PFSK-1 (cell line): ENCODE measurements at regions not wholly inside any gene's neighbourhood (a gene's known extent, or its start where the extent isn't known, plus 50 kb on each side); places are given as distances from the start of the nearest gene placed in this dataset.

ENCODE experiments used
- FOXP2 ChIP-seq: optimal IDR thresholded peaks from 2 replicates; pipeline ENCODE3; 2011; ENCODE audit warnings: borderline replicate concordance, control low read depth, inconsistent platforms; ENCODE audit not compliant: insufficient read depth; ENCODE audit errors: extremely low read length, extremely low read depth
- POLR2AphosphoS5 ChIP-seq: IDR thresholded peaks from 2 replicates; pipeline ENCODE4 v1.6.1; 2012; ENCODE audit warnings: low read depth, mild to moderate bottlenecking, control low read depth, low read length, moderate library complexity
- SIN3A ChIP-seq: IDR thresholded peaks from 2 replicates; pipeline ENCODE4 v1.6.1; 2012; ENCODE audit warnings: mild to moderate bottlenecking, low read length, moderate library complexity, borderline replicate concordance; ENCODE audit not compliant: insufficient read depth
- TAF1 ChIP-seq: IDR thresholded peaks from 2 replicates; pipeline ENCODE4 v1.6.1; 2012; ENCODE audit warnings: low read length, control low read depth, borderline replicate concordance; ENCODE audit not compliant: insufficient read depth
- TF ChIP-seq, protein P1 (sequence below), 2 experiments: IDR thresholded peaks; 2 replicates each; pipeline versions ENCODE4 v1.6.1 to v1.8.0; 2011 to 2012; ENCODE audit warnings: low read depth in 2 of 2, low read length in 2 of 2, control low read depth in 1 of 2, inconsistent platforms in 1 of 2, mild to moderate bottlenecking in 1 of 2, moderate library complexity in 1 of 2; ENCODE audit not compliant: insufficient read depth in 1 of 2

- no peak for TF ChIP-seq SIN3A
- no peak for TF ChIP-seq FOXP2
- TF ChIP-seq TAF1 = no peak
- TF ChIP-seq, protein P1, sequence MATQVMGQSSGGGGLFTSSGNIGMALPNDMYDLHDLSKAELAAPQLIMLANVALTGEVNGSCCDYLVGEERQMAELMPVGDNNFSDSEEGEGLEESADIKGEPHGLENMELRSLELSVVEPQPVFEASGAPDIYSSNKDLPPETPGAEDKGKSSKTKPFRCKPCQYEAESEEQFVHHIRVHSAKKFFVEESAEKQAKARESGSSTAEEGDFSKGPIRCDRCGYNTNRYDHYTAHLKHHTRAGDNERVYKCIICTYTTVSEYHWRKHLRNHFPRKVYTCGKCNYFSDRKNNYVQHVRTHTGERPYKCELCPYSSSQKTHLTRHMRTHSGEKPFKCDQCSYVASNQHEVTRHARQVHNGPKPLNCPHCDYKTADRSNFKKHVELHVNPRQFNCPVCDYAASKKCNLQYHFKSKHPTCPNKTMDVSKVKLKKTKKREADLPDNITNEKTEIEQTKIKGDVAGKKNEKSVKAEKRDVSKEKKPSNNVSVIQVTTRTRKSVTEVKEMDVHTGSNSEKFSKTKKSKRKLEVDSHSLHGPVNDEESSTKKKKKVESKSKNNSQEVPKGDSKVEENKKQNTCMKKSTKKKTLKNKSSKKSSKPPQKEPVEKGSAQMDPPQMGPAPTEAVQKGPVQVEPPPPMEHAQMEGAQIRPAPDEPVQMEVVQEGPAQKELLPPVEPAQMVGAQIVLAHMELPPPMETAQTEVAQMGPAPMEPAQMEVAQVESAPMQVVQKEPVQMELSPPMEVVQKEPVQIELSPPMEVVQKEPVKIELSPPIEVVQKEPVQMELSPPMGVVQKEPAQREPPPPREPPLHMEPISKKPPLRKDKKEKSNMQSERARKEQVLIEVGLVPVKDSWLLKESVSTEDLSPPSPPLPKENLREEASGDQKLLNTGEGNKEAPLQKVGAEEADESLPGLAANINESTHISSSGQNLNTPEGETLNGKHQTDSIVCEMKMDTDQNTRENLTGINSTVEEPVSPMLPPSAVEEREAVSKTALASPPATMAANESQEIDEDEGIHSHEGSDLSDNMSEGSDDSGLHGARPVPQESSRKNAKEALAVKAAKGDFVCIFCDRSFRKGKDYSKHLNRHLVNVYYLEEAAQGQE (IDR thresholded peaks at IDR 0.05; ENCODE audit: insufficient read depth in 1 of 2, low read depth in 2 of 2, low read length in 2 of 2) = no peak
- TF ChIP-seq POLR2AphosphoS5 = no peak
Measured at GRCh38 chr6:92911301-92911700, 508.1 kb downstream of the EPHA7 start.

GRCh38 chr6:92910646-92911045 lies 508.7 kb downstream of the EPHA7 start:
- TF ChIP-seq TAF1 (no peak), SIN3A (no peak), POLR2AphosphoS5 (no peak), FOXP2 (no peak)
- TF ChIP-seq, protein P1 (IDR thresholded peaks at IDR 0.05; ENCODE audit: insufficient read depth in 1 of 2, low read depth in 2 of 2, low read length in 2 of 2) = no peak

GRCh38 chr6:92906385-92906784 lies 513.0 kb downstream of the EPHA7 start:
- TF ChIP-seq SIN3A (no peak), POLR2AphosphoS5 (no peak), TAF1 (no peak)
- TF ChIP-seq, protein P1 (IDR thresholded peaks at IDR 0.05; ENCODE audit: insufficient read depth in 1 of 2, low read depth in 2 of 2, low read length in 2 of 2) = no peak

GRCh38 chr6:92893741-92894140 lies 525.6 kb downstream of the EPHA7 start:
- TF ChIP-seq FOXP2 = no peak
- TF ChIP-seq, protein P1 (IDR thresholded peaks at IDR 0.05; ENCODE audit: insufficient read depth in 1 of 2, low read depth in 2 of 2, low read length in 2 of 2) = no peak
- no peak for TF ChIP-seq POLR2AphosphoS5
- no peak for TF ChIP-seq SIN3A
- no peak for TF ChIP-seq TAF1

GRCh38 chr6:92892626-92893170 lies 526.7 kb downstream of the EPHA7 start:
- TF ChIP-seq, protein P1 (IDR thresholded peaks at IDR 0.05; ENCODE audit: insufficient read depth in 1 of 2, low read depth in 2 of 2, low read length in 2 of 2) = no peak
- TF ChIP-seq FOXP2 (no peak), TAF1 (no peak)
